Gastroesophageal sphincter (tissue), 4 donors: ENCODE measurements at regions not wholly inside any gene's neighbourhood (a gene's known extent, or its start where the extent isn't known, plus 50 kb on each side); places are given as distances from the start of the nearest gene placed in this dataset.

Source experiments
- ATAC-seq: fragments of 150-250 bp; one replicate; pipeline ENCODE4 v1.9.1; 2016; ENCODE audit warnings: mild to moderate bottlenecking, moderate library complexity
- H3K27ac ChIP-seq, 4 donors: fragments of 200-600 bp; sonication (generic) in 3 of 4; 1 replicate in 3 of 4; 2 replicates in 1 of 4; pipeline ENCODE4 v1.5.1; 2016 to 2019
- H3K27me3 ChIP-seq: fragments of 200-600 bp; sonication (generic); one replicate; pipeline ENCODE4 v1.5.1; 2019
- H3K36me3 ChIP-seq, 2 donors: fragments of 200-600 bp; sonication (generic); one replicate each; pipeline ENCODE4 v1.5.1; 2019; ENCODE audit warnings: control low read depth in 1 of 2
- H3K4me1 ChIP-seq, 3 donors: fragments of 200-600 bp; sonication (generic); 1 replicate in 2 of 3; 2 replicates in 1 of 3; pipeline ENCODE4 v1.5.1; 2016 to 2019; ENCODE audit warnings: control low read depth in 2 of 3
- H3K4me3 ChIP-seq, 2 donors: fragments of 200-600 bp; sonication (generic); one replicate each; pipeline ENCODE4 v1.5.1; 2019; ENCODE audit warnings: mild to moderate bottlenecking in 1 of 2, moderate library complexity in 1 of 2
- H3K9me3 ChIP-seq, 3 donors: fragments of 200-600 bp; sonication (generic); one replicate each; pipeline ENCODE4 v1.5.1; 2017 to 2019; ENCODE audit warnings: control low read depth in 2 of 3
- EP300 ChIP-seq: sonication (generic); formaldehyde crosslinking; IDR thresholded peaks from one replicate; pipeline ENCODE4 v1.6.1; 2017; ENCODE audit warnings: antibody characterized with exemption, mild to moderate bottlenecking
- POLR2A ChIP-seq, 2 donors: fragments of 450-650 bp; IDR thresholded peaks; one replicate each; pipeline ENCODE4 v1.6.1; 2017; ENCODE audit warnings: antibody characterized with exemption in 2 of 2, mild to moderate bottlenecking in 2 of 2, moderate library complexity in 1 of 2
- POLR2AphosphoS5 ChIP-seq: sonication (generic); formaldehyde crosslinking; IDR thresholded peaks from one replicate; pipeline ENCODE4 v1.6.1; 2017; ENCODE audit warnings: antibody characterized with exemption
- WGBS, 2 donors: methylation state at CpG; one replicate each; pipeline ENCODE4 v1.1.5; 2018; ENCODE audit warnings: low coverage in 1 of 2; 5-methylcytosine and 5-hydroxymethylcytosine counted together
- TF ChIP-seq, protein P1 (sequence below), 4 experiments: fragments of 200-600 bp in 2 of 4; fragments of 450-650 bp in 2 of 4; sonication (generic) in 1 of 4; IDR thresholded peaks; one replicate each; pipeline ENCODE4 v1.5.1; 2017 to 2019; ENCODE audit warnings: antibody characterized with exemption in 4 of 4, mild to moderate bottlenecking in 2 of 4, moderate library complexity in 2 of 4

DNA sequence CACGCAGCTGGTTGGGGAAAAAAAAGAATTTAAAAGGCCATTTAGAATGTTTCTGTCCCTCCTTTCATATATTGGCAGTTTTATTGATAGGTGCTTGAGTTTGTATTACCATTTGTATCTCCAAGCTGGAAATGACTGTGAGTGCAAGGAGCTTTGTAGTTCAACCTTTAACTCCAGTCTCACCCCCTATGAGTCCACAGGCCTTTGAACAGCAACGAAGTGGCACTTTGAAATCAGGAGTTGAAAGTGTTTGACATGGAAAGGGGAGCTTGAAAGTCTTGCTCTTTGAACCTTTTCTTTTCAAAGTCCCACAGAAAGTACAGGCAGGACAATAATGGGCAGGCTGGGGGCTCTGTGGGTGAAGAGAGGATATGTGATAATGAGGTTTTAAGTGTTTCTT lies 480.3 kb downstream of the RERGL start:
- ATAC-seq, result no peak
- Histone ChIP-seq H3K27me3 (no peaks in the 10 kb centered on the region), H3K9me3 (no peaks in the 10 kb centered on the region), H3K4me1 (no peaks in the 10 kb centered on the region), H3K36me3 (no peaks in the 10 kb centered on the region), H3K4me3 (no peak overlapping the region), H3K27ac (no peak overlapping the region)
- 8 to 40% methylated on average over 2 of the region's 2 CpGs for WGBS, 2 donors
- TF ChIP-seq EP300, result no peak
- TF ChIP-seq POLR2AphosphoS5, result no peak
- TF ChIP-seq POLR2A (IDR thresholded peaks at IDR 0.05), result no peak
- TF ChIP-seq, protein P1, sequence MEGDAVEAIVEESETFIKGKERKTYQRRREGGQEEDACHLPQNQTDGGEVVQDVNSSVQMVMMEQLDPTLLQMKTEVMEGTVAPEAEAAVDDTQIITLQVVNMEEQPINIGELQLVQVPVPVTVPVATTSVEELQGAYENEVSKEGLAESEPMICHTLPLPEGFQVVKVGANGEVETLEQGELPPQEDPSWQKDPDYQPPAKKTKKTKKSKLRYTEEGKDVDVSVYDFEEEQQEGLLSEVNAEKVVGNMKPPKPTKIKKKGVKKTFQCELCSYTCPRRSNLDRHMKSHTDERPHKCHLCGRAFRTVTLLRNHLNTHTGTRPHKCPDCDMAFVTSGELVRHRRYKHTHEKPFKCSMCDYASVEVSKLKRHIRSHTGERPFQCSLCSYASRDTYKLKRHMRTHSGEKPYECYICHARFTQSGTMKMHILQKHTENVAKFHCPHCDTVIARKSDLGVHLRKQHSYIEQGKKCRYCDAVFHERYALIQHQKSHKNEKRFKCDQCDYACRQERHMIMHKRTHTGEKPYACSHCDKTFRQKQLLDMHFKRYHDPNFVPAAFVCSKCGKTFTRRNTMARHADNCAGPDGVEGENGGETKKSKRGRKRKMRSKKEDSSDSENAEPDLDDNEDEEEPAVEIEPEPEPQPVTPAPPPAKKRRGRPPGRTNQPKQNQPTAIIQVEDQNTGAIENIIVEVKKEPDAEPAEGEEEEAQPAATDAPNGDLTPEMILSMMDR (IDR thresholded peaks at IDR 0.05), result no peak

DNA sequence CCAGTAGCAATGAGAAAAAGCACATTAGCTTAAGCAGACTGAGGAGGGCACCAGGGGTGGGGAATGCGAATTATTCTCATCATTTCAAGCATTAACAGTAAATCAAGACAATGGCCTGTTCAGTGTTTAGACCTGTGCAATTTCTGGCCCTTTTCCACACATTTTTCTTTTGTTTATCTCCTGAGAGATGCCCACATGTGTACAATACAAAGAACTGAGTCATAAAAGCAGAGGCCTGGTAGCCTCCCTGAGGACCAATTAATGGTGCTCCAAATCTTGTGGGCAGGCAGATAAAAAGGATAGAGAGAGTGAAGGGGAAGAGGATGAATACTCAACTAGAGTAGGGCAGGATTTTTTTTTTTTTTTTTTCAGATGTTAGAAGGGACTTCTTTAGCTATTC lies 480.8 kb downstream of the RERGL start:
- Histone ChIP-seq H3K4me3 (no peak overlapping the region), H3K9me3 (no peaks in the 10 kb centered on the region), H3K27me3 (no peaks in the 10 kb centered on the region), H3K4me1 (no peaks in the 10 kb centered on the region), H3K27ac (no peak overlapping the region), H3K36me3 (no peaks in the 10 kb centered on the region)
- TF ChIP-seq POLR2A (IDR thresholded peaks at IDR 0.05) (no peak), EP300 (no peak), POLR2AphosphoS5 (no peak)
- TF ChIP-seq, protein P1 (IDR thresholded peaks at IDR 0.05), result no peak
- 70 to 93% methylated on average over 1 of the region's 1 CpG for whole genome bisulfite sequencing, 2 donors
- ATAC-seq, result no peak

DNA sequence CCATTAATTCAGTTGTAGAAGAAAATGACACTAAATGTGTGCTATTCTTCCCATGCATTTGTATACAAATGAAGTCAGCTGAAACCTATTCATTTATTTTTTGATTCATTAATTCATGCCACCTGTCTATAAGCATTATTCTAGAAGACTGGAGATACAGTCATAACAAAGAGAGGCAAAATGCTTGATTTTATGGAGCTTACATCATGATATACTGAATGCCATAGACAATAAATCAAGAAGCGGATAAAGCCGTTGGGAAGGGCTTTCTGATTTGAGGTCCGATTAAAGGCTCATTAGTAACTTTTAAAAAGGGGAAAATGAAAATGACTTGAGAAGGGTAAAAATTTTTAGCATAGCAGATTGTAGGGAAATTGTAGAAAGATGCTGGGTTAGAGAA lies 494.9 kb downstream of the RERGL start:
- TF ChIP-seq POLR2A (IDR thresholded peaks at IDR 0.05), result no peak
- TF ChIP-seq POLR2AphosphoS5, result no peak
- Histone ChIP-seq H3K27ac (no peak overlapping the region), H3K27me3 (no peaks in the 10 kb centered on the region), H3K9me3 (no peaks in the 10 kb centered on the region), H3K36me3 (no peaks in the 10 kb centered on the region), H3K4me1 (no peaks in the 10 kb centered on the region), H3K4me3 (no peak overlapping the region)
- ATAC-seq, result no peak
- 79 to 90% methylated on average over 3 of the region's 3 CpGs for WGBS, 2 donors

DNA sequence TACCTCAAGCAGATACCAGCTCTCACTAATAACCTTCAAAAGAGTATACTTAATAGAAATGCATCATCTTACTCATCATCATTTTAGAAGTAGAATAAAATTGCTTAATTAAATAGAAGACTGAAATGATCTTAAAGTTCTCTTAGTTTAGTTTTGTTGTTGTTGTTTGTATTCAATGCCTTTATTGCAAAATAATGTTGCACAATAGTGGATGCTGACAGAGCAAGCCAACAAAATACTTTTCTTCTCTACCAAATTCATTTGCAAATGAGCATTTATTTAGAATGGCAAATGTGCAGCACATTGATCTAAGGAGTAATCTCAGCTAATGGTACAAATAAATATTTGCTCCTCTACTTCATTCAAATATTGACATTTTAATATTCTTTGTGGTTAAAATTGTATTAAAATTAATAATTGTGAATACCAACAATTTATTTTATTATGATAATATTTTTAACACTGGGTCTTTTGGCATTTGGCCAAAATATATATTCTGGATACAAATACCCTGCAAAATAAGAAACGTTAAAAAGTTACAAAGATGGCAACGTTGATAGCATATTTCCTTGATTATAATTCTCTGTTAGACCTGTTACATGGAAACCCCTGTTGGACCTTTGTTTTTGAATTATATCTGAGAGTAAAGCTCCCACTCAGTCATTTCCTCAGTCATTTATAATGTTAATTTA lies 496.1 kb downstream of the RERGL start:
- Histone ChIP-seq H3K9me3 (no peaks in the 10 kb centered on the region), H3K27ac (no peak overlapping the region), H3K4me3 (no peak overlapping the region), H3K4me1 (no peaks in the 10 kb centered on the region), H3K36me3 (no peaks in the 10 kb centered on the region), H3K27me3 (no peaks in the 10 kb centered on the region)
- TF ChIP-seq POLR2A (IDR thresholded peaks at IDR 0.05) (no peak), POLR2AphosphoS5 (no peak), EP300 (no peak)
- TF ChIP-seq, protein P1 (IDR thresholded peaks at IDR 0.05), result no peak
- no peak for ATAC-seq
- 60 to 63% methylated on average over 2 of the region's 2 CpGs for WGBS, 2 donors

GRCh38 chr12:17592472-17592871 lies 497.5 kb downstream of the RERGL start:
- Histone ChIP-seq H3K9me3 (no peaks in the 10 kb centered on the region), H3K4me1 (no peaks in the 10 kb centered on the region), H3K27me3 (no peaks in the 10 kb centered on the region), H3K36me3 (no peaks in the 10 kb centered on the region), H3K4me3 (no peak overlapping the region), H3K27ac (no peak overlapping the region)
- TF ChIP-seq EP300 (no peak), POLR2AphosphoS5 (no peak), POLR2A (IDR thresholded peaks at IDR 0.05) (no peak)
- TF ChIP-seq, protein P1 (IDR thresholded peaks at IDR 0.05), result no peak
- 76% methylated on average over 4 of the region's 4 CpGs for WGBS, 2 donors
- no peak for ATAC-seq
